ENCODE measurements at regions not wholly inside any gene's neighbourhood (a gene's known extent, or its start where the extent isn't known, plus 50 kb on each side); places are given as distances from the start of the nearest gene placed in this dataset.

- Histone ChIP-seq H3K9me3 (ENCODE audit: low read length) (no peaks in the 10 kb centered on the region), H3K4me3 (ENCODE audit: low read depth, low read length, poor library complexity, severe bottlenecking) (no peak overlapping the region), H3K9me2 (ENCODE audit: insufficient read depth, low read length) (no peaks in the 10 kb centered on the region), H3K27ac (ENCODE audit: low read depth, low read length, poor library complexity, severe bottlenecking) (no peak overlapping the region), H3K36me3 (ENCODE audit: insufficient read depth, low read length) (no peaks in the 10 kb centered on the region), H3K79me2 (ENCODE audit: insufficient read depth, low read depth, low read length) (no peaks in the 10 kb centered on the region), H2AFZ (ENCODE audit: low read length) (no peak overlapping the region), H4K20me1 (ENCODE audit: insufficient read depth, low read length) (no peaks in the 10 kb centered on the region), H3K4me1 (ENCODE audit: insufficient read depth, low read length, poor library complexity, severe bottlenecking) (no peaks in the 10 kb centered on the region), H3K4me2 (ENCODE audit: low read length) (no peak overlapping the region)
- TF ChIP-seq CTCF (conservative IDR thresholded peaks at IDR 0.05; ENCODE audit: low read length) (no peak), EZH2phosphoT487 (IDR thresholded peaks at IDR 0.05; ENCODE audit: borderline replicate concordance, low read depth, low read length) (no peak)
- POLR2A ChIA-PET, result no interaction called here
- BruUV-seq (replicated peaks), result no TSS peak
- no peak for DNase-seq (ENCODE audit: low spot score)
- intact Hi-C loops (cut with micrococcal nuclease; ENCODE audit: unreplicated experiment), result no loop called here
- CTCF ChIA-PET (ENCODE audit: unreplicated experiment), result no interaction called here
These were observed 389.7 kb downstream of the SPRY1 start for GRCh38 chr4:123786163-123786915.

GRCh38 chr4:123786920-123787319, 390.3 kb downstream of the SPRY1 start:
- intact Hi-C loops (cut with micrococcal nuclease; ENCODE audit: unreplicated experiment), result no loop called here
- Histone ChIP-seq H3K4me1 (ENCODE audit: insufficient read depth, low read length, poor library complexity, severe bottlenecking) (no peaks in the 10 kb centered on the region), H3K9me3 (ENCODE audit: low read length) (no peaks in the 10 kb centered on the region), H3K4me2 (ENCODE audit: low read length) (no peak overlapping the region), H3K79me2 (ENCODE audit: insufficient read depth, low read depth, low read length) (no peaks in the 10 kb centered on the region), H4K20me1 (ENCODE audit: insufficient read depth, low read length) (no peaks in the 10 kb centered on the region), H3K4me3 (ENCODE audit: low read depth, low read length, poor library complexity, severe bottlenecking) (no peak overlapping the region), H3K36me3 (ENCODE audit: insufficient read depth, low read length) (no peaks in the 10 kb centered on the region), H2AFZ (ENCODE audit: low read length) (no peak overlapping the region), H3K9me2 (ENCODE audit: insufficient read depth, low read length) (no peaks in the 10 kb centered on the region), H3K27ac (ENCODE audit: low read depth, low read length, poor library complexity, severe bottlenecking) (no peak overlapping the region)
- TF ChIP-seq CTCF (conservative IDR thresholded peaks at IDR 0.05; ENCODE audit: low read length) (no peak), EZH2phosphoT487 (IDR thresholded peaks at IDR 0.05; ENCODE audit: borderline replicate concordance, low read depth, low read length) (no peak)
- POLR2A ChIA-PET, result no interaction called here
- no TSS peak for BruUV-seq (replicated peaks)
- no peak for DNase-seq (ENCODE audit: low spot score)
- CTCF ChIA-PET (ENCODE audit: unreplicated experiment), result no interaction called here

GRCh38 chr4:123787512-123788080, 391.0 kb downstream of the SPRY1 start:
- H3K9me2 ChIP-seq (ENCODE audit: insufficient read depth, low read length), result no peaks in the 10 kb centered on the region
- TF ChIP-seq EZH2phosphoT487 (IDR thresholded peaks at IDR 0.05; ENCODE audit: borderline replicate concordance, low read depth, low read length), result no peak
- no peak for TF ChIP-seq CTCF (conservative IDR thresholded peaks at IDR 0.05; ENCODE audit: low read length)
- H3K79me2 ChIP-seq (ENCODE audit: insufficient read depth, low read depth, low read length), result no peaks in the 10 kb centered on the region
- H4K20me1 ChIP-seq (ENCODE audit: insufficient read depth, low read length), result no peaks in the 10 kb centered on the region
- H3K4me2 ChIP-seq (ENCODE audit: low read length), result no peak overlapping the region
- no TSS peak for BruUV-seq (replicated peaks)
- DNase-seq (ENCODE audit: low spot score), result no peak
- ChIA-PET CTCF (ENCODE audit: unreplicated experiment) (no interaction called here), POLR2A (no interaction called here)
- no peaks in the 10 kb centered on the region for H3K36me3 ChIP-seq (ENCODE audit: insufficient read depth, low read length)
- H2AFZ ChIP-seq (ENCODE audit: low read length), result no peak overlapping the region
- H3K4me1 ChIP-seq (ENCODE audit: insufficient read depth, low read length, poor library complexity, severe bottlenecking), result no peaks in the 10 kb centered on the region
- intact Hi-C loops (cut with micrococcal nuclease; ENCODE audit: unreplicated experiment), result no loop called here
- H3K9me3 ChIP-seq (ENCODE audit: low read length), result no peaks in the 10 kb centered on the region
- H3K27ac ChIP-seq (ENCODE audit: low read depth, low read length, poor library complexity, severe bottlenecking), result no peak overlapping the region
- no peak overlapping the region for H3K4me3 ChIP-seq (ENCODE audit: low read depth, low read length, poor library complexity, severe bottlenecking)

Measured in OCI-LY7 (cell line).